ENCODE measurements at regions not wholly inside any gene's neighbourhood (a gene's known extent, or its start where the extent isn't known, plus 50 kb on each side); places are given as distances from the start of the nearest gene placed in this dataset.
"Not testable (repeated sequence)": the region's sequence is repeated elsewhere in the genome, so short reads cannot be mapped to it uniquely, and the experiment has no call there.

- no peak for DNase-seq
These were observed 94.9 kb downstream of the OAT start for GRCh38 chr10:124323806-124324205.

GRCh38 chr10:124323111-124323725 is 95.5 kb downstream of the OAT start:
- no peak for DNase-seq

GRCh38 chr10:124322191-124322980 is 96.3 kb downstream of the OAT start:
- DNase-seq, result no peak

GRCh38 chr10:124321433-124322089 is 97.2 kb downstream of the OAT start:
- DNase-seq, result no peak

- DNase-seq, result no peak
These were observed 97.8 kb downstream of the OAT start for GRCh38 chr10:124320778-124321432.

- no peak for DNase-seq
These were observed 98.8 kb downstream of the OAT start for GRCh38 chr10:124319926-124320391.

- not testable (repeated sequence) for DNase-seq
These were observed 99.2 kb downstream of the OAT start for GRCh38 chr10:124319520-124319919.

GRCh38 chr10:124318811-124319210 is 99.9 kb downstream of the OAT start:
- no peak for DNase-seq

GRCh38 chr10:124318076-124318475 is 100.6 kb downstream of the OAT start:
- DNase-seq, result no peak

- no peak for DNase-seq
These were observed 102.4 kb downstream of the OAT start for GRCh38 chr10:124316326-124316725.

- no peak for DNase-seq
These were observed 103.0 kb downstream of the OAT start for GRCh38 chr10:124315591-124316270.

GRCh38 chr10:124313374-124313773 is 105.3 kb downstream of the OAT start:
- DNase-seq, result no peak

GRCh38 chr10:124308811-124309210 is 109.9 kb downstream of the OAT start:
- no peak for DNase-seq

GRCh38 chr10:124308056-124308645 is 110.6 kb downstream of the OAT start:
- no peak for DNase-seq

GRCh38 chr10:124307591-124307990 is 111.1 kb downstream of the OAT start:
- no peak for DNase-seq

GRCh38 chr10:124306922-124307371 is 111.8 kb downstream of the OAT start:
- DNase-seq, result peak in 1 of 2 donors; percentile 52

- no peak for DNase-seq
These were observed 112.2 kb downstream of the OAT start for GRCh38 chr10:124306520-124306919.

- no peak for DNase-seq
These were observed 112.7 kb downstream of the OAT start for GRCh38 chr10:124305984-124306383.

- DNase-seq, result no peak
These were observed 113.6 kb downstream of the OAT start for GRCh38 chr10:124305131-124305530.

- DNase-seq, result no peak
These were observed 114.9 kb downstream of the OAT start for GRCh38 chr10:124303662-124304418.

GRCh38 chr10:124302951-124303505 is 115.7 kb downstream of the OAT start:
- no peak for DNase-seq
